ENCODE measurements at regions not wholly inside any gene's neighbourhood (a gene's known extent, or its start where the extent isn't known, plus 50 kb on each side); places are given as distances from the start of the nearest gene placed in this dataset.

- TF ChIP-seq CTCF (conservative IDR thresholded peaks at IDR 0.05; ENCODE audit: low read length), result no peak
- no peak overlapping the region for H3K4me3 ChIP-seq (ENCODE audit: low read length)
- peak; percentile 93 for DNase-seq (ENCODE audit: low read depth)
These were observed 74.3 kb upstream of the GUCY1A1 start for GRCh38 chr4:155592179-155592937.

DNA sequence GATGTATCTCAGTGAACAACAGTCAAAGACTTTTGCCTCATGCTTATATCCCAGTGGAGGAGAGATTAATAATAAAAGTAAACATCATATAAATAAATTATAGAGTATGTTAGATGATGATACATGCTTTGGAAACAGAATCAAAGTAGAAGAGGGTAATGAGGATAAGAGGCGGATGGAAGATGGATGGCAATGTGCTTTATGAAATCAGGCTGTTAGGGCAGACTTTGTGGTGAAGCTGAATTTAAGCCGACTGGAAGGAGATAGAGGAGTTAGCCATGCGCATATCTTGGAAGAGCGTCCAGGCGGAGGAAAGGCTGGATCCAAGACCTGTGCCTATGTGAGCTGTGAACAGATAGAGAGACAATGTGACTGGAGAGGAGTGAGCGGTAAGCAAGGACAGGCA lies 74.9 kb upstream of the GUCY1A1 start:
- TF ChIP-seq CTCF (conservative IDR thresholded peaks at IDR 0.05; ENCODE audit: low read length), result no peak
- DNase-seq (ENCODE audit: low read depth), result no peak

GRCh38 chr4:155590796-155591585 lies 75.7 kb upstream of the GUCY1A1 start:
- H3K4me3 ChIP-seq (ENCODE audit: low read length), result no peak overlapping the region
- no peak for DNase-seq (ENCODE audit: low read depth)
- TF ChIP-seq CTCF (conservative IDR thresholded peaks at IDR 0.05; ENCODE audit: low read length), result no peak

More for the DNA sequence above, 74.9 kb upstream of the GUCY1A1 start:
- H3K4me3 ChIP-seq (ENCODE audit: low read length), result no peak overlapping the region

DNA sequence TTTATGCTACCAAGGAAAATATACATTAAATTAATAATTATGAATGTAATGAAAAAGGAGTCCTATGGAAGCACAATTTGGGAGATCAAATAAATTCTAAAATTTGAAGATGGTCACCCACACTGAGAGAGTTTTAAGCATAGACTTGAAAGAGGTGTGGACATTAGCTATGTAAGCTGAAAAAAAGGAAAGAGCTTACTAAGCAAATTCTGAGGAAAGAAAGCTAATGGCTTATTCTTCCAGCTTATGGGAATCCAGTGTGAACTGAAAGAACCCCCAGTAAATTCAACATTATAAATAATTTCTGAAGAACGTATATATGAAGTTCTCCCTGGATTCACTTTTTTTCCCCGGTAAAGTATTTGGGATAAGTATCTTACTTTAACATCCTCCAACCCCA lies 78.2 kb upstream of the GUCY1A1 start:
- TF ChIP-seq CTCF (conservative IDR thresholded peaks at IDR 0.05; ENCODE audit: low read length), result no peak
- DNase-seq (ENCODE audit: low read depth), result no peak

GRCh38 chr4:155587766-155588165 lies 78.9 kb upstream of the GUCY1A1 start:
- TF ChIP-seq CTCF (conservative IDR thresholded peaks at IDR 0.05; ENCODE audit: low read length), result no peak
- H3K4me3 ChIP-seq (ENCODE audit: low read length), result no peak overlapping the region
- DNase-seq (ENCODE audit: low read depth), result no peak

More for the DNA sequence above, 78.2 kb upstream of the GUCY1A1 start:
- H3K4me3 ChIP-seq (ENCODE audit: low read length), result no peak overlapping the region

GRCh38 chr4:155582971-155583437 lies 83.6 kb upstream of the GUCY1A1 start:
- TF ChIP-seq CTCF (conservative IDR thresholded peaks at IDR 0.05; ENCODE audit: low read length), result no peak
- no peak overlapping the region for H3K4me3 ChIP-seq (ENCODE audit: low read length)
- peak; percentile 43 for DNase-seq (ENCODE audit: low read depth)
